Activated CD4-positive, alpha-beta memory T cell treated with anti-CD3 and anti-CD28 coated beads for 36 hours (primary cell): ENCODE measurements at regions not wholly inside any gene's neighbourhood (a gene's known extent, or its start where the extent isn't known, plus 50 kb on each side); places are given as distances from the start of the nearest gene placed in this dataset.

ENCODE experiments used
- CTCF ChIA-PET: fragments of 350-600 bp; sonication (Branson Sonifier 250); formaldehyde crosslinking; loops from one replicate; lab custom pipeline; 2021; ENCODE audit warnings: antibody characterized with exemption, inconsistent platforms; lab: Charles Lee
- POLR2A ChIA-PET: fragments of 350-600 bp; sonication (Branson Sonifier 250); formaldehyde crosslinking; loops from one replicate; lab custom pipeline; 2021; ENCODE audit warnings: antibody characterized with exemption; lab: Charles Lee
- DNase-seq: peaks from one replicate; pipeline ENCODE4 v3.0.0-alpha.2; 2020
- H3K27ac Mint-ChIP-seq: one replicate; pipeline ENCODE4 v1.8.0; 2021; ENCODE audit warnings: mixed read lengths
- H3K27me3 Mint-ChIP-seq: one replicate; pipeline ENCODE4 v1.8.0; 2021; ENCODE audit warnings: mixed read lengths
- H3K36me3 Mint-ChIP-seq: one replicate; pipeline ENCODE4 v1.8.0; 2021; ENCODE audit warnings: mixed read lengths
- H3K4me1 Mint-ChIP-seq: one replicate; pipeline ENCODE4 v1.8.0; 2021; ENCODE audit warnings: low read depth, mixed read lengths
- H3K4me3 Mint-ChIP-seq: one replicate; pipeline ENCODE4 v1.8.0; 2021; ENCODE audit warnings: mild to moderate bottlenecking, mixed read lengths
- H3K9me3 Mint-ChIP-seq: one replicate; pipeline ENCODE4 v1.8.0; 2021; ENCODE audit warnings: mixed read lengths
- intact Hi-C: fragments of 100-400 bp; cut with micrococcal nuclease; formaldehyde crosslinking; loops from one replicate; pipeline ENCODE4 v1.15.1; 2023

DNA sequence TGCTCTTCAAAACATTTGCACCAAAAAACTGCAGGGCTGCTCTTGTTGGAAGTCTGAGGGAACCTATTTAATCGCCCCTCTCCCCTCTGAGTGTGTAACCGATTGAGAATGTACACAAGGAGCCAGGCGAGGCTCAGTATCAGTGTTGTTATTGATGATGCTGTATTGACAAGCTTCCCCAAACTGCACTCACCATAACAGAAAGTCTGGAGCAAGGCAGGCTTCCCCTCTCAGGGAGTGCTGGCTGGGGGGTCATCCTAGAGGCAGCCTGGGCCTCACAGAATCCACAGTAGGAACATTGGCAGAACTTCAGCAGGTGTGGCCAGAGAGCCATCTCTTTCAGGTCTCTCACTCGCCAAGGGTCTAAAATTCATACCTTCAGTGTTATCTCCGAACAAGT, 58.1 kb upstream of the TUNAR start:
- Mint-ChIP-seq H3K9me3 (no peaks in the 10 kb centered on the region), H3K36me3 (no peaks in the 10 kb centered on the region), H3K4me3 (no peak overlapping the region), H3K4me1 (no peaks in the 10 kb centered on the region), H3K27ac (no peak overlapping the region), H3K27me3 (peaks cover 43% of the 10 kb centered on the region)
- intact Hi-C loops = no loop called here
- CTCF ChIA-PET = no interaction called here
- no peak for DNase-seq
- POLR2A ChIA-PET = no interaction called here

DNA sequence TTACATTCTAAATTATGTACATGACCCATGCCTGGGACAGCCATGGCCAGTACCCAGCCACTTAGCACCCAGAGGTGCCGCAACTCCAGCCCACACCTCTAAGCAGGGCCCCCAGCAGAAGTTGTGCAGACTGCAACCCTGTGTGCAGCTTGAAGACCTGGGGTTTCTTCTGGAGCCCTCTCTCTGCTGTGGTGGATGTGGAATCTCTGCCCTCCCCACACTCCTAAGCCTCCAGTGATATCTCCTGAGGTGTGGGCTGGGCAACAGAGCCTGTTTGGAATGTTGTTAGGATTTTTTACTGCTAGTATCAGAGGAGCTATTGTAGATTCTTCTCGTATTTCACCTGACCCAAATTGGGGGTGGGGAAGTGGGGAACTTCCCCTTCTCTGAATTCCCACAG, 59.4 kb upstream of the TUNAR start:
- intact Hi-C loops = no loop called here
- ChIA-PET POLR2A (no interaction called here), CTCF (no interaction called here)
- no peaks in the 10 kb centered on the region for H3K36me3 Mint-ChIP-seq
- no peak overlapping the region for H3K4me3 Mint-ChIP-seq
- peaks cover 45% of the 10 kb centered on the region for H3K27me3 Mint-ChIP-seq
- no peaks in the 10 kb centered on the region for H3K9me3 Mint-ChIP-seq
- no peak for DNase-seq
- H3K27ac Mint-ChIP-seq = no peak overlapping the region
- no peaks in the 10 kb centered on the region for H3K4me1 Mint-ChIP-seq

DNA sequence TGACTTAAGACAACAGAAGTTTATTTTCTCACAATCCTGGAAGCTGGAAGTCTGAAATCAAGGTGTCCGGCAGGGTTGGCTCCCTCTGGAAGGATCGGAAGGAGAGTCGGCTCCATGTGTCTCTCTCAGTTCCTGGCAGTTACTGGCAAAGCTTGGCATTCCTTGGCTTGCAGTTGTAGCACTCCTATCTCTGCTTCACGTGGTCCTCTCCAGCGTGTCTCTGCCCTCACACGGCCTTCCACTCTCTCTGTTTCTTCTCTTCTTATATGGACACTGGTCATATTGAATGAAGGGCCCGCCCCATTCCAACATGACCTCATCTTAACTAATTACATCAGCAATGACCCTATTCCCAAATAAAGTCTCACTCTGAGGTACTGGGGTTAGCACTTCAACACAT, 60.1 kb upstream of the TUNAR start:
- no peaks in the 10 kb centered on the region for H3K36me3 Mint-ChIP-seq
- no peak overlapping the region for H3K27ac Mint-ChIP-seq
- CTCF ChIA-PET = no interaction called here
- peaks cover 46% of the 10 kb centered on the region for H3K27me3 Mint-ChIP-seq
- POLR2A ChIA-PET = no interaction called here
- H3K4me1 Mint-ChIP-seq = no peaks in the 10 kb centered on the region
- no peak for DNase-seq
- no peaks in the 10 kb centered on the region for H3K9me3 Mint-ChIP-seq
- H3K4me3 Mint-ChIP-seq = no peak overlapping the region
- intact Hi-C loops = no loop called here

DNA sequence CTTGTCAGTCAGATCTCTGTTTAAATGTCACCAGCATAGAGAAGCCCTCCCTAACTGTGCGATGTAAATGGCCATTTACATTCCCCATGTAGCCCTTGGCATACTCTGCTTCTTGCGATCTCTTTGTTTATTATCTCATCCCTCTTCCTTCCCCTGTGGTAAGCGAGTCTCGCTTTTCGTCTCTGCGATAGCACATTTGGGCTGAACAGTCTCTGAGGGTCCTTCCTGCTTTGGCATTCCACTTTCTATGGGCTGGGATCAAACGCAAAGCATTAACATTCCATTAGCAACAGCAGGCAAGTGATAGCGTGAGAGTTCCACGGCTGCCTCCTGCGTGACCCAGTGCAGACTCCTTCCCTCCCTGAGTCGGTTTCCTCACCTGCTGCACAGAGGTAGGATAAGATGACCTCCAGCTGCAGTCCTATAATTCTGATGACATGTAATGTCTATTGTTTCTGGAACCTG, 61.4 kb upstream of the TUNAR start:
- no peak for DNase-seq
- no peaks in the 10 kb centered on the region for H3K9me3 Mint-ChIP-seq
- H3K4me1 Mint-ChIP-seq = no peaks in the 10 kb centered on the region
- no peak overlapping the region for H3K4me3 Mint-ChIP-seq
- intact Hi-C loops = no loop called here
- ChIA-PET CTCF (no interaction called here), POLR2A (no interaction called here)
- H3K27me3 Mint-ChIP-seq = peaks cover 47% of the 10 kb centered on the region
- no peaks in the 10 kb centered on the region for H3K36me3 Mint-ChIP-seq
- no peak overlapping the region for H3K27ac Mint-ChIP-seq

DNA sequence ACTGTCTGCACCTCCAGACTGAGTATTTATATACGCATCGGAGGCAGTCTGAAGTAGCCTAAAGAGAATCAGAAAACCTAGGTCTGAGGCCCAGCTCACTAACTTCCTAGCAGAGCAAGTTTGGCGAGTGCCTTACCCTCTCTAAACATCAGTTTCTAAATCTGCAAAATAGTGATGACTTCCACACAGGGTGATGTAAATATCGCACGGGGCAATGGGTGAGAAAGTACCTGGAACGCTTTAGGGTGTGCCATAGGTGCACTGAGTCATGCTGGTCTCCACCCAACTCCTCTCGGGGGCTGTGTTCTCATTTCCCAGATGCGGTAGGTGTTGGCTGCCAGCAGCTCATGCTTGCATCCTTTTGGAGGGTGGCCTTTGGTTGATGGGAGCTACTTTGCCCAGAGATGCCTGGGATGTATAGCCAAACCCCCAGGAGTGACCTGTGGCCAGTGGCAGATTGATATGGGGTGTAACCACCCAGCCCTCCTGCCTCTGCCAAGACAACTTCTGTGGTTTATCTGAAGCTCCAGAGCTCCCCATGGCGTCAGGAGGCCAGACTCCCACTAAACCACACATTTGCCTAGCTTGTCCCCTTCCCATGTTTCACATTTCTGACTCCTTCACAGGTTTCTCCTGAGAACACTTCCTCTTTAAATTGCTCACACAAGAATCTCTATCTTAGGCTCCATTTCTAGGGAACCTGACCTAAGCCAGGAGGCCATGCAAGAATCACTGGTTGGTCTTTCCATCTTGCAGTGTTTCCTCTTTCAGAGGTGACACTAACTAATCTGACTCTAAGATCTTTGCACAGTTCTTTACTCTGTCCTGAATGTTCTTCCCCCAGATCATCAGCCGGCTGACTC, 62.0 kb upstream of the TUNAR start:
- no peak for DNase-seq
- CTCF ChIA-PET = no interaction called here
- intact Hi-C loops = no loop called here
- Mint-ChIP-seq H3K4me3 (no peak overlapping the region), H3K27me3 (peaks cover 46% of the 10 kb centered on the region), H3K36me3 (no peaks in the 10 kb centered on the region), H3K27ac (no peak overlapping the region), H3K4me1 (no peaks in the 10 kb centered on the region), H3K9me3 (no peaks in the 10 kb centered on the region)
- POLR2A ChIA-PET = no interaction called here

DNA sequence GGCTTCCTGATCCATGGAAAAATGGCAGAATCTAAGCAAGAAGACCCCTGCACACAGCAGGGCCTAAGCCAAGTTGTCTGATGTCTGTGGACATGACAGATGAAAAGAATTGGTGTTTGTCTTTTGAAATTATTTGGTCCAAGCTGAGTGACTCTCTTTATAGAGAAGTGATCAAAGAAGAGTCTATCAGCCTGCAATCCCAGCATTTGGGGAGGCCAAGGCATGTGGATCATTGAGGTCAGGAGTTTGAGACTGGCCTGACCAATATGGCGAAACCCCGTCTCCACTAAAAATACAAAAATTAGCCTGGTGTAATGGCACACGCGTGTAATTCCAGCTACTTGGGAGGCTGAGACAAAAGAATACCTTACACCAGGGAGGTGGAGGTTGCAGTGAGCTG, 64.8 kb upstream of the TUNAR start:
- H3K27me3 Mint-ChIP-seq = peaks cover 36% of the 10 kb centered on the region
- no peaks in the 10 kb centered on the region for H3K4me1 Mint-ChIP-seq
- H3K4me3 Mint-ChIP-seq = no peak overlapping the region
- CTCF ChIA-PET = no interaction called here
- POLR2A ChIA-PET = no interaction called here
- no peaks in the 10 kb centered on the region for H3K36me3 Mint-ChIP-seq
- no peak overlapping the region for H3K27ac Mint-ChIP-seq
- no peak for DNase-seq
- intact Hi-C loops = no loop called here
- peaks cover 10% of the 10 kb centered on the region for H3K9me3 Mint-ChIP-seq

DNA sequence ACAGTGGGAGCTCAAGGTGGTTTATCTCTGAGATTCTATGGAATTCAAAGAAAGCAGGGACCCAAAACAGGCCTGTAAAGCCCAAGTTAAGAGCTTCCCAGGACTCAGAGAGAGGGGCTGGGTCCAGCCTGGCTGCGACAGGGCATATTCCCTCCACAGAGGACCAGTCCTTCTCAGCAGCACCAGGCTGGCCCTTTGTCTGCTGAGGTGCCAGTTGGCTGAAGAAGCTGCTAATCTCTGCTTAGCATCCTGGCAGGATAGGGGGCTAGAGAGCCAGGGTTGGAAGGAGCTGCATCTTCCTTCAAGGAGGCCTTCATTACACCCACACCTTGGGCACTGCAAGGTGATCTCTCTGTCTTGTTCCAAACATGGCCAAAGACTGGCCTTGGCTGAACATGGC, 68.3 kb upstream of the TUNAR start:
- peaks cover 2% of the 10 kb centered on the region for H3K36me3 Mint-ChIP-seq
- H3K27me3 Mint-ChIP-seq = peaks cover 13% of the 10 kb centered on the region
- peaks cover 27% of the 10 kb centered on the region for H3K9me3 Mint-ChIP-seq
- CTCF ChIA-PET = interaction anchor here (0.5 kb wide), 1 partner anchor 245 kb away, joined by 3 read pairs; no protein-coding TSS in a partner anchor
- H3K27ac Mint-ChIP-seq = no peak overlapping the region
- no peak for DNase-seq
- no peaks in the 10 kb centered on the region for H3K4me1 Mint-ChIP-seq
- intact Hi-C loops = no loop called here
- POLR2A ChIA-PET = no interaction called here
- no peak overlapping the region for H3K4me3 Mint-ChIP-seq

DNA sequence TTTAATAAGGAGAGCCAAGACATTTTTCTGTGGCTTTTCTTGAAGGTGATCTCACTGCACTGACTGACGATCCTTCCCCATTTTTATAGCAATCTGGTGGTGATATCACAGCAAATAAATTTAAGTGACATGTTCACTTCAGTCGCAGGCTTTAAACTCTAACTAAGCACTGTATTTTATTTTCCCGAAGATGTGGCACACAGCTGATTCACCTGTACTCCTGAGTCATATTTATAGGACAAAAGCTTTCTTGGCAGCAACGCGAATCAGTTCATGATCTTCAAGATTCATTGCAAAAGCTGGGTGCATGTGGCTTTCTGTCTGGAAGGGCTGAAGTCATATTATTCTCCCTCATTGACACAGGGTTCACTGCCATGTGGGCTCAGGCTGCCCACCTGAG, 79.8 kb upstream of the TUNAR start:
- ChIA-PET CTCF (no interaction called here), POLR2A (no interaction called here)
- Mint-ChIP-seq H3K27ac (no peak overlapping the region), H3K4me3 (no peak overlapping the region), H3K27me3 (peaks cover 4% of the 10 kb centered on the region), H3K4me1 (no peaks in the 10 kb centered on the region), H3K36me3 (no peaks in the 10 kb centered on the region), H3K9me3 (no peaks in the 10 kb centered on the region)
- intact Hi-C loops = no loop called here
- DNase-seq = no peak

DNA sequence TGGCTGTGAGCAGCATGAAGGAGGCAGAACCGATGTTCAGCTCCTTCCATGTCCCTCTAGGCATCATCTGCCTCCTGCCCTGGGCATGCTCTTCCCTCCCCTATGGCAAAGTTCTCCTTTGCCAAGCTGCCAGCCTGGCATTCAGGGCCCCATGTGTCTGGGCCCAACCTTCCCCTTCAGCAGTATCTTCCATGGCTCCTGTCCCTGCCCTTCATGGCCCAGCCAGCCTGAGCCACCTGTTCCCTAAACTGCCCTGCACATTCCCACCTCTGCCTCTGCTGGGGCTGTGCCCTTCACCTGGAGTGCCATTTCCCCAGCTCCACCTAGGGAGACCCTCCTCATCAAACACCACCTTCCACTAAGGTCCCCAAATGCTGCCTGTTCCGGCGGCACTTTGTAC, 74.0 kb upstream of the TCL1A start:
- Mint-ChIP-seq H3K4me3 (no peak overlapping the region), H3K9me3 (no peaks in the 10 kb centered on the region), H3K27ac (no peak overlapping the region), H3K27me3 (peaks cover 17% of the 10 kb centered on the region), H3K36me3 (no peaks in the 10 kb centered on the region), H3K4me1 (no peaks in the 10 kb centered on the region)
- intact Hi-C loops = no loop called here
- ChIA-PET POLR2A (no interaction called here), CTCF (interaction anchor here (0.7 to 1.1 kb wide), 2 partner anchors 14 to 216 kb away, joined by 3 to 4 read pairs; no protein-coding TSS in a partner anchor)
- DNase-seq = no peak

DNA sequence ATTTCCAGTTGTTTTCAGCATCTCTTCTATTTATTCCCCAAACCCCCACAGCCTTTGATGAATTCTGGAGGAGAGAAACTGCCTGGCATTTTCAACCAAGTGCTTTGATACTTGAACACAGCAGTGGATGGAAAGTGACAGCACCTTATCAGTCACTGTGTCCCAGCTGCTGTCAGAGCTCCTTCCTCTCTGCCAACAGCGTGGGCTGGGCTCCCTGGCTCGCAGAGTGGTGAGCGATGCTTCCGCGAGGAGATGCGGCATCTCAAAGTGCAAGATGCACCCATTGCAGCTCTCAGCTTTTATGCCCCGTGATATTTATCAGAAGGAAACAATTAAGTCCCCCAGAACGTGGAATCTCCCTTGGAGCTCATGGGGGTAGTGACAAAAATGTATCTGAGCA, 72.6 kb upstream of the TCL1A start:
- Mint-ChIP-seq H3K4me3 (no peak overlapping the region), H3K9me3 (no peaks in the 10 kb centered on the region), H3K36me3 (no peaks in the 10 kb centered on the region), H3K4me1 (no peaks in the 10 kb centered on the region), H3K27ac (no peak overlapping the region), H3K27me3 (peaks cover 15% of the 10 kb centered on the region)
- CTCF ChIA-PET = interaction anchor here (1.1 kb wide), 1 partner anchor 13 kb away, joined by 3 read pairs; no protein-coding TSS in a partner anchor
- POLR2A ChIA-PET = no interaction called here
- intact Hi-C loops = no loop called here
- DNase-seq = no peak

DNA sequence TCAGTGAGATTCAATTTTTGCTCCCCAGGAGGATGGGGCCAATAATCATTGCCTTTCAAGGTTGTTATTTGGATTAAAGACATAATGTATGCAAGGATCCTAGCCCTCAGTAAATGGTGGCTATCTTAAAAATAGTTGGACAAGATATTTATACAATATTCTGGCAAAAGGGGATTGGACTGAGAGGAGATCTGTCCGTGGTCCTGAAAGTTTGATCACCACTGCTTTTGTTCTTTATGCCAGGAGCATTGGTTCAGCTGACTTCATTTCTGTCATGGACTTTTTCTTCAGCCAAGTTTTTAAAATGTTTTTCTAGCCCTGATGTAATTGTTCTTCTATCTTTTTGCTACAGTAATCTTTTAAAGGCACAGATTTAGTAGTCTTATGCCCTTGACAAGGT, 70.2 kb upstream of the TCL1A start:
- no peaks in the 10 kb centered on the region for H3K4me1 Mint-ChIP-seq
- H3K27ac Mint-ChIP-seq = no peak overlapping the region
- H3K9me3 Mint-ChIP-seq = no peaks in the 10 kb centered on the region
- no peaks in the 10 kb centered on the region for H3K36me3 Mint-ChIP-seq
- no peak for DNase-seq
- ChIA-PET POLR2A (no interaction called here), CTCF (interaction anchor here (1.3 to 2.2 kb wide), 2 partner anchors 10 to 210 kb away, joined by 3 to 16 read pairs; no protein-coding TSS in a partner anchor)
- intact Hi-C loops = no loop called here
- peaks cover 12% of the 10 kb centered on the region for H3K27me3 Mint-ChIP-seq
- H3K4me3 Mint-ChIP-seq = no peak overlapping the region

DNA sequence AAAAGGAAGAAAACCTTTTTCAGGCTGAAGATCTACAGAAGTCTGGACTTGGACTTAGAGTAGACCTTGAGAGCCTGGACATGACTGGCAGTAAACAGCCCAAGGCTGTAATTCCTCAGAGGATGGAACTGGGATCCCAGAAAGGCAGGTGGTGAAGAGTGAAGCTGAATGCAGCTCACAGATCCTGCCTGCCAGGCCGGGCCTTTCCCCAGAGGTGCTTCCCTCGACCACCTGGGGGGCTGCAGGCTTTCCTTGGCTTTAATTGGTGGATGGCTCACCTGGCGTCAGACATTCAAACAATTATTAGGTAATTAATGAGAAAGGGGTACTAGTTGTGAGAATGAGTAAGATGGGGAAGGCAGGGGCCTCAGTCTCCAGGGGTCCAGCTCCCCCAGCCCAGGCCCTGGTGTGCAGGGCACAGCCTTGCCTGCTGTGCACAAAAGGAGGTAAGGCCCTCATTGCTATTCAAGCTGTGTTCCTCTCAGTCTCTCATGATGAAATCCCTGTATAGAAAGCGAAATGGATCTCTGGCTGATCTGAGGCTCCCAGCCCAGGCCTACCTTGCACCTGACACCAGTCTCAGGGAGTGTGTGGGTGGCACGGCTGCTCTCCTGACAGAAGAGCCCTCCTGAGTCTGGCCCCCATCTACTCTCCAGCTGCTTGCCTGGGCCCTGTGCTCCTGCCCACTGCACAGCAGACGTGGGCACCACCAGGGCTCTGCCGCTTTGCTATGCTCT, 63.0 kb upstream of the TCL1A start:
- Mint-ChIP-seq H3K9me3 (no peaks in the 10 kb centered on the region), H3K27me3 (peaks cover 10% of the 10 kb centered on the region), H3K4me1 (no peaks in the 10 kb centered on the region), H3K36me3 (no peaks in the 10 kb centered on the region), H3K27ac (no peak overlapping the region), H3K4me3 (no peak overlapping the region)
- ChIA-PET POLR2A (no interaction called here), CTCF (no interaction called here)
- DNase-seq = no peak
- intact Hi-C loops = no loop called here
